GM19043 (cell line): ENCODE measurements at regions not wholly inside any gene's neighbourhood (a gene's known extent, or its start where the extent isn't known, plus 50 kb on each side); places are given as distances from the start of the nearest gene placed in this dataset.
"Not testable (repeated sequence)": the region's sequence is repeated elsewhere in the genome, so short reads cannot be mapped to it uniquely, and the experiment has no call there.

Source experiments
- ATAC-seq: cut with Tn5 transposase; IDR thresholded peaks from one replicate; pipeline ENCODE4 v1.9.1; 2021; ENCODE audit warnings: low read depth; ENCODE audit not compliant: unreplicated experiment

DNA sequence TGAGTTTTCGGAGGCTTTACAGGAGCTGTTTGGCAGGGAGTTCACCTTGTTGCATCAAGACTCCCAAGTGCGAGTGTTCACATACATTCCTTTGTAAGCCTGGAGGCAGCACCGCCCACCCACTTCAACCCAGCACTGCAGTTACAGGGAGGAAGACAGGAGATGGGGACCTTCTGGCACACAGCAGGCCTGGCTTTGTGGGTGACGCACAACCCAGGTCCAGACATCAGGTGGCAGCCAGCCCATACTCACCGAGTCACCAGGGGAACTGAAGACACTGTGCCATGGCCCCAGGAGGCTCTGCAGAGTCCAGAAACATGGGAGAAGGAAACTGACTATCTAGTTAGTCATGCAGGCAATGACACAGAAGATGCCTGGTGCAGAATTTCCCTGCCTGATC, 305.9 kb upstream of the RNF32 start:
- ATAC-seq, result no peak

DNA sequence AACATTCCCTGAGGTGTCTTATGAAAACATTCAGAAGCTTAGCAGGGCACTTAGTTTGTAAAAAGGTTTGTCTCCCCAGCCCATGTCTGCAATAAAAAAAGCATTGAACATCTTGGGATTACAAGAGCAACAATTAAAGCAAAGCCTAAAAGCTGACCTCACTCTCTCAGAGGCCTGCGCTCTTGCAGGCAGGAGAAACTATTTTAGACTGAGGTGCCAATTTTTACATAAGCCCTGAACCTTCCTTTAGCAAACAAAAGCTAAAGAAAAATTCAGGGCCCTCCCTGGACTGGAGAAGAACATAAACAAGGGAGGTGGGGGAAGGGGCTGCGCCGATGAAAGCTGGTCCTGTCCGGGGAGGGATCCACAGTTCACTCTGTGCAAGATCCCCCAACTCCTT, 312.7 kb upstream of the RNF32 start:
- no peak for ATAC-seq

DNA sequence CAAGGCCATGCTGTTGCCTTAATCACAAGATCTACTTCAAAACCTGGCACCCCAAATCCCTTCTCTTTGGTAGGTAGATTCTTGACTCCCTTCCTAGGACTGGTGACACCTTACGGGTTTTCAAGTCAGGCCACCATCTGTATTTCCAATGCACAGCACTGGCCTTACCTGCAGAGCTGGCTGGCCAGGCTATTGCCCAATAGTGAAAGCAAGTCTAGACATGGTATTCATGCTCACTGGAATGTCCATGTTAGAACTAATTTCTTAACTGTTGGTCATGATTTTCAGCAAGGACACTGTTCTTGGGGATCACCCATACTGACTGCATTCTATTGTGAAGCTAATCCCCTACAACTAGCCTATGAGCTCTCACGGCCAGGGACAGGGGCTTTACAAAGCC, 313.1 kb upstream of the RNF32 start:
- ATAC-seq, result no peak

DNA sequence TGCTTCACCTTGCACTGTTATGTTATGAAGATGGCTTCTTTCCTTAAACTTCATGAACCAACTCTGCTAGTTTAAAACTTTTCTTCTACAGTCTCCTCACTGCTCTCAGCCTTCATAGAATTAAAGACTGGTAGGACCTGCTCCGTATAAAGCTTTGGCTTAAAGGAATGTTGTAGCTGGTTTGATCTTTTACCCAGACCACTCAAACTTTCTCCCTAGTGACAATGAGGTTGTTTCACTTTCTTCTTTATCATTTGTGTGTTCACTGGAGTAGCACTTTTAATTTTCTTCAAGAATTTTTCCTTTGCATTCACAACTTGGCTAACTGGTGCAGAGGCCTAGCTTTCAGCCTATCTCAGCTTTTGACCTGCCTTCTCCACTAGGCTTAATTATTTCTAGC, 316.4 kb upstream of the RNF32 start:
- no peak for ATAC-seq

DNA sequence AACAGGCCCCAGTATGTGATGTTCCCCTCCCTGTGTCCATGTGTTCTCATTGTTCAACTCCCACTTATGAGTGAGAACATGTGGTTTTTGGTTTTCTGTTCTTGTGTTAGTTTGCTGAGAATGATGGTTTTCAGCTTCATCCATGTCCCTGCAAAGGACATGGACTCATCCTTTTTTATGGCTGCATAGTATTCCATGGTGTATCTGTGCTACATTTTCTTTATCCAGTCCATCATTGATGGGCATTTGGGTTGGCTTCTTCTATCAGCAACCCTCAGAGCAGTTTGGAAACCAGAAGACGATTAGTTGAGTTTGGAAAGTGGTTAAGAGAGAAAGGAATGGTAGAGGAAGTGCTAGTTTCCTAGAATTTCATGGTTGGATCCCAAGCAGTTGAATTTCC, 319.1 kb upstream of the RNF32 start:
- not testable (repeated sequence) for ATAC-seq

DNA sequence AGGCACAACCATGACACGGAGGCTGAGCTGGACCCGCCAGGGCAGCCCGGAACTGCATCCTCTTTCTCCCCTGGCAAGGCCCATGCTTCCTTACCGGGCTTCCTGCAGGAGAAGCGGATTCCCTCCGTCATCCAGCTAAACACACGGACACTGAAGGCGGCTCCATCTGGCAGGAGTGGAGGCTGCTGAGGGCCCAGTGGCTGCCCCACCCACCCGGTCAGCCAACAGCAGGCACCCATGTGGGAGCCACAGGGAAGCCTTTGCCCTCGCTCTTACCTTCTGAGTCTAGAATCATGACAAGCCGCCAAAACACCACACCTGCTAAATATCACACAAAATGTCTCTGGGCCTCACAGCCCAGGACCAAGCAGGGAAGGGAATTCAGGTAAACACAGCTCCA, 321.6 kb upstream of the RNF32 start:
- ATAC-seq, result no peak

DNA sequence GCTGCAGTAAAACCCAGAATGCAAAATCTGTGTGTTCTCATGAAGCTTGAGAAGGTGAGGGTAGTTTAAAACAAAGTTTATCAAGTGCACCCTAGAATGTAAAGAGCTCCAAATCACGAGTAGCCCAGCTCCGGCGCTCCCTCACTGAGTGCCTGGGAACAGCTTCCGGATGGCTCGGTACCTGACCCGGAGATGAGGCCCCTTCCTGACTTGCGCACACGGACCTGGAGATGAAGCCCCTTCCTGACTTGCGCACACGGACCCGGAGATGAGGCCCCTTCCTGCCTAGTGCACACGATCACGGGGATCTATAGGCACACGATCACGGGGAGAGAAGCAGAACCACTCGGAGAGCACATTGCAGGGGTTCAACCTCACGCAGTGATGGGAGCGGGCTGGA, 322.1 kb upstream of the RNF32 start:
- ATAC-seq, result no peak

DNA sequence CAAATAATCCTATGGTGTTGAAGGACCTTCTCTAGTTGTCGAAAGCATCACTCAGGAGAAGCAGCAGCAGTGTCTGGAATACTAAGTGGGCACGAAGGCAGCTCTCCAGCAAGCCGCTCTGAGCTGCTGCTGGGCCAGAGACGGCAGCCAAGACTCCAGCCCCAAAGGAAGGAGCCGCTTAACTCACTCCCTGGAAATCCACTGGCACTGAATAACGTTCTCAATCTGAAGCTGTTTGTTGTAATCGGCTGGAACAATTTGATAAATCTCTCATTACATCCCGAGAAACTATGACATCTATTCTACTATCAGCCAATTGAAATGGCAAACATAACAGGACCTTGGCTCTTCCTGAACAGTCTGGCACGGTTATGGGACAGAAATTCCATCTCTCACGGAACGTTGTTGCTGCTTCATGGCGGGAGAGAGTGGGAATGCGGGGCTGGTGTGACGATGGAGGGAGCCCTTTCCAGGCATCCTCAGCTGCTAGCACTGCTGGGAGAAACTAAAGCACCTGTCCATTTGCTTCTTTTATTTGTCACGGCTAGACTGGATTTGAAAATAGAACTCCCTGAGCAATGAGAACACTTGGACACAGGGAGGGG, 331.5 kb upstream of the RNF32 start:
- ATAC-seq, result no peak

DNA sequence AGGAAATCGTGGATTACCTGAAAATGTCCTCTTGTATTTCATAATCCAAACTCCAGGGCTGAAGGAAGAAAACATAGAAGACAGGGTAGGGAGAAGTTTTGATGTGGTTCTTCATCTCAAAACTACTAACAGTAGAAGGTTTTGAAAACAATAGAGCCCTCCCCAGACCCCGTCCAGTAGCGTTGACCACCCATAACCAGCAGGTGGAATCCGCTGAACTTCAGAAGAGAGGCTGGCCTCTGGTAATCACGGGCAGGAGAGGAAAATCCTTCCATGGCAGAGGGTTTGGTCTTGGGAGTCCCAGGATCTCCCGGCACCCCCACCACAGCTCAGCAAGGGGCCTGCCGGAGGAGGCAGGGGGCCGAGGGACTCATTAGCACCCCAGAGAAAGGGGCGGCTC, 333.4 kb upstream of the RNF32 start:
- ATAC-seq, result no peak

DNA sequence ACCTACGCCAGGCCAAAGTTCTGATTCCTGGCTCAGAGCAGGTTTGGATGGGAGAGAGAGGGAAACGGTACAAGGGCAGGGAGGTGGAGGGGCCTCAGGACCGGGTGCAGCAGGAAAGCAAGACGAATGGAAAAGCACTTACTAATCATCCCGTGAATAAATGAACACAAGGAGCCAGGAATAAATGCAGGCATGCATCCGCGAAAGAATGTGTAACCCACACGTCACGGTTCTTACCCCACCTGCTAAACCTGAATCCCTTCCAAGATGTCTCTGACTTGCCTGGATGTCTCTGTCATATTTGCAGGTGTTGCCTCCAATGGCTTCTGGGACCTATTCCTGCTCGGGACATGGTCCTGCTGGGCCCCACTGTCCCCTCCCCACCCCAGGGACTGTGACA, 335.2 kb upstream of the RNF32 start:
- no peak for ATAC-seq

DNA sequence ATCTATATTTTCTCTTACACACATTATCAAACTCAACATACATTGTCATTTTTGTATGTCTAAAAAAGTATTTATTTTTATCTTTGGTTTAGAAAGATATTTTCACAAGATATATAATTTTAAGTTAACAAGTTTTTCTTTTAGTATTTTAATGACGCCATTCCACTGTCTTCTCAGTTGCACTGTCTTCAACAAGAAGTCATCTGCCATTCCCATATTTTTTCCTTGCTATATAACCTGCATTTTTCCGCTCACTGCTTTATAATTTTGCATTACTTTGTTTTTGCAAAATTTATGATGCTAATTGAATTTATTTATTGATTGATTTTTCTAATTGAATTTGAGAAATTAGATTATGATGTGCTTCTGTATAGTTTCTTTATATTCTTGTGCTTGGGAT, 357.8 kb upstream of the RNF32 start:
- no peak for ATAC-seq

DNA sequence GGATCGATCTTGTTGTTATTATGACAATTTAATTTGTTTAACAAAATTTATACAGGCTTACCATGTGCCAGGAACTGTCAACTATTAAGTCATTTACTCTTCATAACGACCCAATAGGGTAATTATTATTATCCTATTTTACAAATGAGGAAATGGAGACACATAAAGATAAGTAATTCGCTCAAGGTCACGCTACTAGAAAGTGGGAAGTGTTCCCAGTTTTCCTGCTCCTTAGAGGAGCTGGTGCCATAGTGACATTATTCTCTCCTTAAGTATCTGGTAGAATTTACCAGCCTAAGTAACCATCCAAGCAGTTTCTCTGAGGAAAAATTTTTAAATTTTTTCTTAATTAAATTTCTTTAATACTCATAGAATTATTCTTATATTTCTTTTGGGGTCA, 360.9 kb upstream of the RNF32 start:
- ATAC-seq, result no peak

DNA sequence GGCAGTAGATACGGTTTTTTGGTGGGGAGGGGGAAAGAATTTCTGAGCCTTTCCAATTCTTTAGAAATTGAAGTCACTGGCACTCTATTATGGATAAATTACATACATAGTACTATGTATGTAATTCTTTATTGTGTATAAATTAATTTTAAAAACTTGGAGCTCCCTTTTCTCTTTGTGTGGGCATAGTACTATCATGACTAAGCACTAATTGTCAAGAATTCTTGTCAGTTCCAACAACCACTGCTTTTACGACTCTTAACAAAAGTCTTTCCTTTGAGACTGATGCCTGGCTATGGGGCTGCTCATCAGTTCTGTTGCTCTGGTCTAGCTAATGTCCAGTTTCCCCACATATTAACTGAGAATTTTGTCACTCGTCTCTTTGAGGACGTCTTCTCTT, 365.3 kb upstream of the RNF32 start:
- ATAC-seq, result no peak

DNA sequence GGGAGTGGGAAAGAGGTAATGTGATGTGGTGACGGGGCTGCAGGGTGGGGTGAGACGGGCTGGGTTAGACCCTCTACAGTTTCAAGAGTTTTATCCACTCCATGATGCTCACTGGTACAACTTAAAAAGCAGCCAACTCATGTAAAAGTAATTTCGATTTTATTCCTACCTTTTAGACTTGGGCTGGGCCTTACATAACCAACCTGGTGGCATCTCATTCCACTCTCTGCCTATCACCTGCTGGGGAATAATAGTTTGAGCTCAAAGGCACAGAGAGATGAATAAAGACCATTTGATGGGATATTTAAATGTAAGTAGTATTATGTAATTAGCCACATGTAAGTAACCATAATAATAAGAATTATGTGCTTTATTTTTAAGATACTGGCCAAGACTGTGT, 366.0 kb upstream of the RNF32 start:
- no peak for ATAC-seq

DNA sequence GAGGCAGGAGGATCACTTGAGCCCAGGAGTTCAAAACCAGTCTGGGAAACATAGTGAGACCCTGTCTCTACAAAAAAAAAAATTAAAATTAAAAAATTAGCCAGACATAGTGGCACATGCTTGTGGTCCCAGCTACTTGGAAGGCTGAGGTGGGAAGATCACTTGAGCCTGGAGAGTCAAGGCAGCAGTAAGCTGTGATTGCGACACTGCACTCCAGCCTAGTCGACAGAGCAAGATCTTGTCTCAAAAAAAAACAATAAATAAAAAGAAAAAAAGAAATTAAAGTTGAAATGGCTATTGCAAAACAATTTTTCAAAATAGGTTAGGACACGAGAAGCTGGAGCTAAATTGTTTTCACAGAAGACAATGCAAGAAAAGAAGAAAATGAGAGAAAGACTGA, 379.0 kb upstream of the RNF32 start:
- no peak for ATAC-seq

DNA sequence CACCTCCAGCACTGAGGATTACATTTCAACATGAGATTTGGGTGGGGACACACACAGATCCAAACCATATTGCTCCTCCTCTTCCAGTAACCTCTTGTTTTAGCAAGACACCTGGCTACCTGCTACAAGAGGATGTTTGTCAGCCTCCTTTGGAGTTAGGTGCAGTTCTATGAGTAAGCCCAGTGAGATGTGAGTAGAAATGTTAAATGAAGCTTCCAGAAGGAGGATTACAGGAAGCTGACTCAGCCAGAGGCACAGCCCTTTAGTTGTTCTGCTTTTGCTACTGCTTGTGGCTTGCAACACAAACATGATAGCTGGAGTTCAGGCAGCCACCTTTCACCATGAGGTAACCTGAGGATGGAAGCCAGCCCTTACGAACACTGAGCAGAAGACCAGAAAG, 382.7 kb upstream of the RNF32 start:
- ATAC-seq, result no peak

DNA sequence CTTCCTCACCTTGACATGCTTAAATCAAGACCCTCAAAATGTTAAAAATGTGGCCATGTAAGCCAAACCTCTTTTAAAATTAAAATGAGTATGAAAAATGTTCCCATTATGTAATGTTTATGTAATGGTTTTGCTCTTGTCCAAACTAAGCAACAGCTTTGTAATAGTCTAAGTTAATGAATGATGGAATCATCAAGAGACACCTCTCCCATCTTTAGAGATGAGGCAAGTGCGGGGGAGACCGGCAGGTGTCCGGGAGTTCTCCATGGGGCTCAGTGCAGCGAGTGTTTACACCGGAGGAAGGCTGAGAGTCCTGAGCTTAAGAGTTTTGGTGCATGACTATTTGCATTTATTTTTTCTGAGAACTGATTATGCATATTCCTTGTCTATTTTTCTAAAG, 384.9 kb upstream of the RNF32 start:
- no peak for ATAC-seq

DNA sequence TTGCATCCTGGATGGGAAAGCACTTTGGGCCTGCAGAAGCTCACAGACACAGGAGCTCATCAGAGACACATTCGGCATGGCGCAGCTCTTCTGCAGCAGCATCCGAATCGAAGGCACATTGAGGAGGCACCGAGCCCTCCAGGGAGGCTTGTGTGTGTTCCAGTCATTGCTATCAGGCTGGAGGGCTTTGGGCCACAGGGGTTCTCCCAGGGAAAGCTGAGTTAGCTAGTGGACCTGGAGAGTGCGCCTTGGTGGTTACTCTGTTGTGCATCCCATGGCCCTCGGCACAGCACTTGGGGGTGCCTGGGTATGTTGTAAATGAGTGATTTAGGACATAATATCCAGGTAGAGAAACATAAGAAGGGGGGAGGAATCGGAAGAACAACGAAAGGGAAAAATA, 388.7 kb upstream of the RNF32 start:
- ATAC-seq, result no peak

DNA sequence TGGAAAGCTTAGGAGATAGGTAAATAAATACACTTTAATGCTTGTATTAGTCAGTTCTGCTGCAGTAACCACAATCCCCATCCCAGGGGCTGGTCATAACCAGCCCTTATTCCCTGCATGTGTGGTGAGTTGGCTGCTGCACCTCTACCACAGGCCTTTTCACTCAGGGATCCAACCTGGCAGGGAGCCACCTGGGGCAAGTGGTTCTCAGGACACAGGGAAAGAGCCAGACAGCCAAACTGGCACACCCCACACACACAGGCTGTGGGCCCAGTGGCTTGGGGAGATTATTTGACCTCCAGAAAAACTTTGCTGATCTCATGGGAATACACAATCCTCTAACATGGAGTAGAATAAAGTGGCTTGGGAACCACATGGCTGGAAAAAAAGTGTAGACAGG, 400.0 kb upstream of the RNF32 start:
- no peak for ATAC-seq

DNA sequence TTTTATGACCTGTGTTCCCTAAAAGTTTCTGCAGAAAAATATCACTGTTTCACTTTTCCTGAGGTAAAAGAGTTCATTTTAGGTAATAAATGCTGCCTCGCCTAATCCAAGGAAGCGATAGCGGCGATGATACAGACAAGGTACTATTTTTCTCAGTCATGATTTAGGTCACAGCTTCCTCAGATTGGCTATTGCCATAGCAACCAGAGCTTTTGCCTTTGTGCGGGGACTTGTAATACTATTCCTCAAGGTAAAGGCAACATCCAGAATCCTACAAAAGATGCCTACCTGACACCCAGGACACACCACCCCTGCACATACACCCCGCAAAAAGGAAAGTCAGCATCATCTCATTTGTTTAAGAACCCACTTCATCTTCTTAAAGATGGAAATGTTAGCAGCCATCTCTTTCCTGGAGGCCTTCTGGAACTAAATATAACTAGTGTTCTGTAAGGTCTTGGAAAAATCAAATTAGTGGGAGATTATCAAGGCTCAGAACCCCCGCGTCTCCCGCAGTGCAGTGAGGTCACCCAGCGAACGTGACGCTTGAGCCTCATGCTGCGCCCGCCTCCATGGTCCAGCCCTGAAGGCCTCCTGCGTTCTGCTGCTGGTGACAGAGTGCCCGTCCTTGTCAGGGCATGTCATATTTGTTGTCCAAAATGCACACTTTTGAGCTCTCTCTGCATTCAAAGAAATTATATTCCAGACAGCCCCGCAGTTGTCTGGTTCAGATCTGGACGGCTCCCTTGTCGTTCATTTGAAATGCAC, 402.0 kb upstream of the RNF32 start:
- ATAC-seq, result no peak

DNA sequence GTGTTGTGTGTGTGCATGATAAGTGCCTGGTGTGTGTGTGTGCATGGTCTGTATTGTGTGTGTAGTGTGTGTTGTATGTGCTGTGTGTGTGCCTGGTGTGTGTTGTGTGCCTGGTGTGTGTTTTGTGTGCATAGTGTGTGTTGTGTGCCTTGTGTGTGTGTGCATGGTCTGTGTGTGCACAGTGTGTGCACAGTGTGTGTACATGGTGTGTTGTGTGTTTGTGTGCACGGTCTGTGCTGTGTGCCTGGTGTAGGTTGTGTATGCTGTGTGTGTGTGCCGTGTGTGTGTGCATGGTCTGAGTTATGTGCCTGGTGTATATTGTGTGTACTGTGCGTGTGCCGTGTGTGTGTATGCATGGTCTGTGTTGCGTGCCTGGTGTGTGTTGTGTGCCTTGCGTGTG, 403.0 kb upstream of the RNF32 start:
- ATAC-seq, result no peak

DNA sequence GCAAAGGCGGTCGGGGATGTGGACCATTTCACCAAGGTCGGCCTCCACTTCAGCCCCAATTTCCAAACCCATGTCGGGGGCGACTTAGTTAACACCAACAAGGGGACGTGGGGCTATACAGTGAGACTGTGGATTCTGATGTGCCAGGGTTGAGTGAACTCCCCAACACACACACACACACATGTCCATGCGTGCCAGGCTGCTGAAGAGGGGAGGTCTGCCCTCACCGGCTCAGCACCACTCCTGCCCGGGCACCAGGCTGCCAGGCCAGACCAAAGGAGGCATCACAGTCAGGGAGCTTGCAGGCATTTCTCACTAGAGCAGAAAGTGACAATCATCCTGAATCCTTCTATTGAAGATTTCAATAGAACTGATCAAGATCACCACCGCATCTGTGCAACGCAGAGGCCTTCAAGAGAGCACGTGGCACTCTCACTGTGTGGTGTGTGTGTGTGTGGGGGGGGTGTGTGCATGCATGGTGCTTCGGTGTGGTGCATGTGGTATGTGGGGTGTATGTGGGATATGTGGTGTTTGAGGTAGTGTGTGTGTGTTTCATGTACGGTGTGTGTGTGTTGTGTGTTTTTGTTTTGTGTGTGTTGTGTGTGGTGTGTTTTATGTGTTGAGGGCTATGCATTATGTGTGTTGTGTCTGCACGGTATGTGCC, 403.5 kb upstream of the RNF32 start:
- no peak for ATAC-seq
